ENCODE measurements at regions not wholly inside any gene's neighbourhood (a gene's known extent, or its start where the extent isn't known, plus 50 kb on each side); places are given as distances from the start of the nearest gene placed in this dataset.

- DNase-seq: no peak
- peaks cover 0 to 4% (median 1%) of the 10 kb centered on the region in 8 donors for H3K9me3 Mint-ChIP-seq
- no peaks in the 10 kb centered on the region for H3K4me1 ChIP-seq (ENCODE audit: insufficient read depth, low read length)
- H3K27ac ChIP-seq (ENCODE audit: low read depth, low read length): no peak overlapping the region
- CTCF ChIA-PET (ENCODE audit: partially characterized antibody): no interaction called here
- no peaks in the 10 kb centered on the region for H3K36me3 Mint-ChIP-seq
- POLR2A ChIA-PET (ENCODE audit: partially characterized antibody): no interaction called here
- H3K4me3 Mint-ChIP-seq: no peak overlapping the region
- H3K9me3 ChIP-seq (ENCODE audit: control insufficient read depth in 1 of 2, low read length in 2 of 2): no peaks in the 10 kb centered on the region
- H3K27me3 Mint-ChIP-seq: peaks cover 1 to 5% of the 10 kb centered on the region in 2 donors
- intact Hi-C loops (cut with micrococcal nuclease): no loop called here
- no peak overlapping the region for H3K4me3 ChIP-seq (ENCODE audit: low read length in 2 of 2)
- H3K27ac Mint-ChIP-seq: no peak overlapping the region
- H3K4me1 Mint-ChIP-seq: no peaks in the 10 kb centered on the region
- H3K27me3 ChIP-seq (ENCODE audit: insufficient read depth, low read length): no peaks in the 10 kb centered on the region
- H3K36me3 ChIP-seq (ENCODE audit: insufficient read depth, low read length): no peaks in the 10 kb centered on the region
Observed at GRCh38 chr19:29111576-29111975, 101.4 kb downstream of the UQCRFS1 start.

GRCh38 chr19:29107831-29108230 is 105.1 kb downstream of the UQCRFS1 start:
- H3K4me3 Mint-ChIP-seq: no peak overlapping the region
- intact Hi-C loops (cut with micrococcal nuclease): no loop called here
- DNase-seq: no peak
- no peaks in the 10 kb centered on the region for H3K36me3 Mint-ChIP-seq
- H3K9me3 Mint-ChIP-seq: peaks cover 0 to 8% (median 2%) of the 10 kb centered on the region in 8 donors
- H3K27me3 Mint-ChIP-seq: peaks cover 1 to 5% of the 10 kb centered on the region in 2 donors
- Histone ChIP-seq H3K4me3 (ENCODE audit: low read length in 2 of 2) (no peak overlapping the region), H3K27me3 (ENCODE audit: insufficient read depth, low read length) (no peaks in the 10 kb centered on the region), H3K36me3 (ENCODE audit: insufficient read depth, low read length) (no peaks in the 10 kb centered on the region), H3K9me3 (ENCODE audit: control insufficient read depth in 1 of 2, low read length in 2 of 2) (peaks cover 0 to 3% of the 10 kb centered on the region in 2 donors), H3K4me1 (ENCODE audit: insufficient read depth, low read length) (no peaks in the 10 kb centered on the region), H3K27ac (ENCODE audit: low read depth, low read length) (no peak overlapping the region)
- H3K4me1 Mint-ChIP-seq: no peaks in the 10 kb centered on the region
- CTCF ChIA-PET (ENCODE audit: partially characterized antibody): no interaction called here
- no peak overlapping the region for H3K27ac Mint-ChIP-seq
- POLR2A ChIA-PET (ENCODE audit: partially characterized antibody): no interaction called here

GRCh38 chr19:29106346-29106885 is 106.5 kb downstream of the UQCRFS1 start:
- CTCF ChIA-PET (ENCODE audit: partially characterized antibody): no interaction called here
- peaks cover 0 to 14% (median 2%) of the 10 kb centered on the region in 8 donors for H3K9me3 Mint-ChIP-seq
- Histone ChIP-seq H3K27ac (ENCODE audit: low read depth, low read length) (no peak overlapping the region), H3K4me3 (ENCODE audit: low read length in 2 of 2) (no peak overlapping the region), H3K36me3 (ENCODE audit: insufficient read depth, low read length) (no peaks in the 10 kb centered on the region), H3K27me3 (ENCODE audit: insufficient read depth, low read length) (no peaks in the 10 kb centered on the region), H3K4me1 (ENCODE audit: insufficient read depth, low read length) (no peaks in the 10 kb centered on the region), H3K9me3 (ENCODE audit: control insufficient read depth in 1 of 2, low read length in 2 of 2) (peaks cover 0 to 3% of the 10 kb centered on the region in 2 donors)
- H3K27me3 Mint-ChIP-seq: peaks cover 1 to 5% of the 10 kb centered on the region in 2 donors
- H3K27ac Mint-ChIP-seq: no peak overlapping the region
- no peak for DNase-seq
- no peaks in the 10 kb centered on the region for H3K4me1 Mint-ChIP-seq
- intact Hi-C loops (cut with micrococcal nuclease): no loop called here
- POLR2A ChIA-PET (ENCODE audit: partially characterized antibody): no interaction called here
- no peaks in the 10 kb centered on the region for H3K36me3 Mint-ChIP-seq
- H3K4me3 Mint-ChIP-seq: no peak overlapping the region

- Mint-ChIP-seq H3K27ac (no peak overlapping the region), H3K4me1 (no peaks in the 10 kb centered on the region), H3K36me3 (no peaks in the 10 kb centered on the region), H3K27me3 (peaks cover 0 to 5% of the 10 kb centered on the region in 2 donors), H3K9me3 (peaks cover 0 to 20% (median 2%) of the 10 kb centered on the region in 8 donors), H3K4me3 (no peak overlapping the region)
- Histone ChIP-seq H3K27me3 (ENCODE audit: insufficient read depth, low read length) (no peaks in the 10 kb centered on the region), H3K4me1 (ENCODE audit: insufficient read depth, low read length) (no peaks in the 10 kb centered on the region), H3K27ac (ENCODE audit: low read depth, low read length) (no peak overlapping the region), H3K9me3 (ENCODE audit: control insufficient read depth in 1 of 2, low read length in 2 of 2) (peaks cover 0 to 3% of the 10 kb centered on the region in 2 donors), H3K36me3 (ENCODE audit: insufficient read depth, low read length) (no peaks in the 10 kb centered on the region), H3K4me3 (ENCODE audit: low read length in 2 of 2) (no peak overlapping the region)
- no peak for DNase-seq
- CTCF ChIA-PET (ENCODE audit: partially characterized antibody): no interaction called here
- intact Hi-C loops (cut with micrococcal nuclease): no loop called here
- POLR2A ChIA-PET (ENCODE audit: partially characterized antibody): no interaction called here
Observed at GRCh38 chr19:29105629-29106292, 107.2 kb downstream of the UQCRFS1 start.

- DNase-seq: no peak
- CTCF ChIA-PET (ENCODE audit: partially characterized antibody): no interaction called here
- no peak overlapping the region for H3K27ac Mint-ChIP-seq
- intact Hi-C loops (cut with micrococcal nuclease): no loop called here
- no peaks in the 10 kb centered on the region for H3K36me3 Mint-ChIP-seq
- H3K27me3 ChIP-seq (ENCODE audit: insufficient read depth, low read length): no peaks in the 10 kb centered on the region
- H3K9me3 ChIP-seq (ENCODE audit: control insufficient read depth in 1 of 2, low read length in 2 of 2): peaks cover 0 to 3% of the 10 kb centered on the region in 2 donors
- H3K4me3 ChIP-seq (ENCODE audit: low read length in 2 of 2): no peak overlapping the region
- no peak overlapping the region for H3K27ac ChIP-seq (ENCODE audit: low read depth, low read length)
- H3K4me1 Mint-ChIP-seq: no peaks in the 10 kb centered on the region
- peaks cover 0 to 1% of the 10 kb centered on the region in 2 donors for H3K27me3 Mint-ChIP-seq
- peaks cover 2 to 30% (median 5%) of the 10 kb centered on the region in 8 donors for H3K9me3 Mint-ChIP-seq
- no peaks in the 10 kb centered on the region for H3K36me3 ChIP-seq (ENCODE audit: insufficient read depth, low read length)
- POLR2A ChIA-PET (ENCODE audit: partially characterized antibody): no interaction called here
- no peak overlapping the region for H3K4me3 Mint-ChIP-seq
- no peaks in the 10 kb centered on the region for H3K4me1 ChIP-seq (ENCODE audit: insufficient read depth, low read length)
Observed at GRCh38 chr19:29104605-29105241, 108.2 kb downstream of the UQCRFS1 start.

- intact Hi-C loops (cut with micrococcal nuclease): no loop called here
- Mint-ChIP-seq H3K4me3 (no peak overlapping the region), H3K36me3 (no peaks in the 10 kb centered on the region), H3K4me1 (no peaks in the 10 kb centered on the region), H3K27ac (no peak overlapping the region), H3K27me3 (peaks cover 0 to 1% of the 10 kb centered on the region in 2 donors), H3K9me3 (peaks cover 0 to 27% (median 3%) of the 10 kb centered on the region in 8 donors)
- H3K27ac ChIP-seq (ENCODE audit: low read depth, low read length): no peak overlapping the region
- no peak for DNase-seq
- ChIA-PET POLR2A (ENCODE audit: partially characterized antibody) (no interaction called here), CTCF (ENCODE audit: partially characterized antibody) (no interaction called here)
- no peak overlapping the region for H3K4me3 ChIP-seq (ENCODE audit: low read length in 2 of 2)
- no peaks in the 10 kb centered on the region for H3K9me3 ChIP-seq (ENCODE audit: control insufficient read depth in 1 of 2, low read length in 2 of 2)
- H3K4me1 ChIP-seq (ENCODE audit: insufficient read depth, low read length): no peaks in the 10 kb centered on the region
- no peaks in the 10 kb centered on the region for H3K36me3 ChIP-seq (ENCODE audit: insufficient read depth, low read length)
- no peaks in the 10 kb centered on the region for H3K27me3 ChIP-seq (ENCODE audit: insufficient read depth, low read length)
Observed at GRCh38 chr19:29098863-29099481, 114.0 kb downstream of the UQCRFS1 start.

GRCh38 chr19:29098091-29098490 is 114.9 kb downstream of the UQCRFS1 start:
- DNase-seq: no peak
- Histone ChIP-seq H3K9me3 (ENCODE audit: control insufficient read depth in 1 of 2, low read length in 2 of 2) (no peaks in the 10 kb centered on the region), H3K27me3 (ENCODE audit: insufficient read depth, low read length) (no peaks in the 10 kb centered on the region), H3K36me3 (ENCODE audit: insufficient read depth, low read length) (no peaks in the 10 kb centered on the region), H3K27ac (ENCODE audit: low read depth, low read length) (no peak overlapping the region), H3K4me1 (ENCODE audit: insufficient read depth, low read length) (no peaks in the 10 kb centered on the region), H3K4me3 (ENCODE audit: low read length in 2 of 2) (no peak overlapping the region)
- intact Hi-C loops (cut with micrococcal nuclease): no loop called here
- Mint-ChIP-seq H3K27ac (no peak overlapping the region), H3K27me3 (peaks cover 0 to 1% of the 10 kb centered on the region in 2 donors), H3K9me3 (peaks cover 0 to 27% (median 3%) of the 10 kb centered on the region in 8 donors), H3K36me3 (no peaks in the 10 kb centered on the region), H3K4me1 (no peaks in the 10 kb centered on the region), H3K4me3 (no peak overlapping the region)
- ChIA-PET CTCF (ENCODE audit: partially characterized antibody) (no interaction called here), POLR2A (ENCODE audit: partially characterized antibody) (no interaction called here)
